Smooth muscle cell (in vitro differentiated cells): ENCODE measurements at regions not wholly inside any gene's neighbourhood (a gene's known extent, or its start where the extent isn't known, plus 50 kb on each side); places are given as distances from the start of the nearest gene placed in this dataset.

Experiments
- DNase-seq: peaks from one replicate; lab custom pipeline; 2025; ENCODE audit not compliant: unreplicated experiment; lab: John Stamatoyannopoulos, UW
- H2AFZ ChIP-seq: fragments of 200-600 bp; sonication (generic); 2 replicates; pipeline ENCODE4 v1.6.0; 2016; ENCODE audit warnings: antibody characterized with exemption, low read depth, mild to moderate bottlenecking
- H3F3A ChIP-seq: fragments of 200-600 bp; sonication (generic); 2 replicates; pipeline ENCODE4 v1.6.0; 2017; ENCODE audit warnings: antibody characterized with exemption, low read depth
- H3K27ac ChIP-seq: fragments of 200-600 bp; sonication (generic); 2 replicates; pipeline ENCODE4 v1.5.1; 2016; ENCODE audit warnings: low read depth, mild to moderate bottlenecking
- H3K27me3 ChIP-seq: fragments of 200-600 bp; sonication (generic); 2 replicates; pipeline ENCODE4 v1.6.1; 2016; ENCODE audit warnings: low read depth, mild to moderate bottlenecking
- H3K36me3 ChIP-seq: fragments of 200-600 bp; sonication (generic); 2 replicates; pipeline ENCODE4 v1.5.1; 2016; ENCODE audit warnings: low read depth
- H3K4me1 ChIP-seq: fragments of 200-600 bp; sonication (generic); 2 replicates; pipeline ENCODE4 v1.5.1; 2016; ENCODE audit warnings: low read depth
- H3K4me2 ChIP-seq: fragments of 200-600 bp; sonication (generic); 2 replicates; pipeline ENCODE4 v1.6.0; 2016; ENCODE audit warnings: mild to moderate bottlenecking
- H3K4me3 ChIP-seq: fragments of 200-600 bp; sonication (generic); 2 replicates; pipeline ENCODE4 v1.5.1; 2016; ENCODE audit warnings: mild to moderate bottlenecking
- H3K79me2 ChIP-seq: fragments of 200-600 bp; sonication (generic); 2 replicates; pipeline ENCODE4 v1.6.0; 2016; ENCODE audit warnings: low read depth, mild to moderate bottlenecking
- H3K9ac ChIP-seq: fragments of 200-600 bp; sonication (generic); 2 replicates; pipeline ENCODE4 v1.6.0; 2016; ENCODE audit warnings: low read depth
- H3K9me3 ChIP-seq: fragments of 200-600 bp; sonication (generic); replicated peaks from 2 replicates; pipeline ENCODE4 v1.5.1; 2016; ENCODE audit warnings: low read depth
- H4K20me1 ChIP-seq: fragments of 200-600 bp; sonication (generic); 2 replicates; pipeline ENCODE4 v1.6.0; 2016; ENCODE audit warnings: low read depth
- CTCF ChIP-seq: fragments of 200-600 bp; sonication (generic); IDR thresholded peaks from 2 replicates; pipeline ENCODE4 v1.5.1; 2017; ENCODE audit warnings: borderline replicate concordance, mild to moderate bottlenecking, antibody characterized with exemption; ENCODE audit not compliant: insufficient read depth, poor library complexity, severe bottlenecking
- WGBS: methylation state at CpG from one replicate; pipeline ENCODE4 v1.1.7; 2016; ENCODE audit warnings: low lambda C conversion rate; 5-methylcytosine and 5-hydroxymethylcytosine counted together

GRCh38 chr10:44854693-44855350, 56.3 kb upstream of the TMEM72 start:
- no peak for DNase-seq
- no peak overlapping the region for H3K9ac ChIP-seq
- H3K9me3 ChIP-seq, result no peaks in the 10 kb centered on the region
- H3K4me1 ChIP-seq, result no peaks in the 10 kb centered on the region
- H3F3A ChIP-seq, result no peaks in the 10 kb centered on the region
- H2AFZ ChIP-seq, result no peak overlapping the region
- WGBS, result 82% methylated on average over 9 of the region's 9 CpGs
- H3K4me2 ChIP-seq, result no peak overlapping the region
- H4K20me1 ChIP-seq, result no peaks in the 10 kb centered on the region
- TF ChIP-seq CTCF, result no peak
- H3K27me3 ChIP-seq, result peaks cover 4% of the 10 kb centered on the region
- no peak overlapping the region for H3K4me3 ChIP-seq
- no peak overlapping the region for H3K27ac ChIP-seq
- H3K36me3 ChIP-seq, result no peaks in the 10 kb centered on the region
- no peaks in the 10 kb centered on the region for H3K79me2 ChIP-seq

- H3K9me3 ChIP-seq, result no peaks in the 10 kb centered on the region
- H3K79me2 ChIP-seq, result no peaks in the 10 kb centered on the region
Observed at GRCh38 chr10:44856696-44857095, 54.4 kb upstream of the TMEM72 start.

GRCh38 chr10:44857363-44858016, 53.6 kb upstream of the TMEM72 start:
- Histone ChIP-seq H2AFZ (no peak overlapping the region), H3K36me3 (no peaks in the 10 kb centered on the region), H3K27ac (no peak overlapping the region), H3K9ac (no peak overlapping the region), H3K4me3 (no peak overlapping the region), H4K20me1 (no peaks in the 10 kb centered on the region), H3K79me2 (no peaks in the 10 kb centered on the region), H3K4me2 (no peak overlapping the region), H3K9me3 (no peaks in the 10 kb centered on the region), H3K27me3 (peaks cover 4% of the 10 kb centered on the region), H3K4me1 (no peaks in the 10 kb centered on the region), H3F3A (no peaks in the 10 kb centered on the region)
- peak; percentile 99 for TF ChIP-seq CTCF
- DNase-seq, result peak; percentile 19
- 33% methylated on average over 9 of the region's 9 CpGs for WGBS

More at GRCh38 chr10:44856696-44857095, 54.4 kb upstream of the TMEM72 start:
- no peak for DNase-seq
- H3K4me2 ChIP-seq, result no peak overlapping the region
- H3K4me3 ChIP-seq, result no peak overlapping the region
- TF ChIP-seq CTCF, result no peak
- H3F3A ChIP-seq, result no peaks in the 10 kb centered on the region
- no peaks in the 10 kb centered on the region for H3K4me1 ChIP-seq
- no peak overlapping the region for H2AFZ ChIP-seq
- peaks cover 4% of the 10 kb centered on the region for H3K27me3 ChIP-seq
- H3K36me3 ChIP-seq, result no peaks in the 10 kb centered on the region
- WGBS, result 75% methylated on average over 7 of the region's 7 CpGs
- H3K27ac ChIP-seq, result no peak overlapping the region
- H4K20me1 ChIP-seq, result no peaks in the 10 kb centered on the region
- no peak overlapping the region for H3K9ac ChIP-seq

- DNase-seq, result no peak
- peaks cover 2% of the 10 kb centered on the region for H3K4me1 ChIP-seq
- no peak overlapping the region for H3K9ac ChIP-seq
- no peaks in the 10 kb centered on the region for H4K20me1 ChIP-seq
- H2AFZ ChIP-seq, result no peak overlapping the region
- no peak overlapping the region for H3K4me2 ChIP-seq
- H3K27me3 ChIP-seq, result peaks cover 4% of the 10 kb centered on the region
- TF ChIP-seq CTCF, result no peak
- WGBS, result 57% methylated on average over 5 of the region's 5 CpGs
- H3F3A ChIP-seq, result no peaks in the 10 kb centered on the region
- H3K79me2 ChIP-seq, result no peaks in the 10 kb centered on the region
- no peaks in the 10 kb centered on the region for H3K36me3 ChIP-seq
- H3K27ac ChIP-seq, result no peak overlapping the region
- no peak overlapping the region for H3K4me3 ChIP-seq
- no peaks in the 10 kb centered on the region for H3K9me3 ChIP-seq
Observed at GRCh38 chr10:44858017-44858371, 53.1 kb upstream of the TMEM72 start.
